GM21723 (cell line): ENCODE measurements at regions not wholly inside any gene's neighbourhood (a gene's known extent, or its start where the extent isn't known, plus 50 kb on each side); places are given as distances from the start of the nearest gene placed in this dataset.

Experiments
- ATAC-seq: cut with Tn5 transposase; IDR thresholded peaks from one replicate; pipeline ENCODE4 v1.9.1; 2021; ENCODE audit warnings: mild to moderate bottlenecking, moderate library complexity; ENCODE audit not compliant: unreplicated experiment

- ATAC-seq = no peak
These were observed 159.5 kb upstream of the FAT4 start for GRCh38 chr4:125155251-125155650.

GRCh38 chr4:125140966-125141495, 173.7 kb upstream of the FAT4 start:
- ATAC-seq = no peak

DNA sequence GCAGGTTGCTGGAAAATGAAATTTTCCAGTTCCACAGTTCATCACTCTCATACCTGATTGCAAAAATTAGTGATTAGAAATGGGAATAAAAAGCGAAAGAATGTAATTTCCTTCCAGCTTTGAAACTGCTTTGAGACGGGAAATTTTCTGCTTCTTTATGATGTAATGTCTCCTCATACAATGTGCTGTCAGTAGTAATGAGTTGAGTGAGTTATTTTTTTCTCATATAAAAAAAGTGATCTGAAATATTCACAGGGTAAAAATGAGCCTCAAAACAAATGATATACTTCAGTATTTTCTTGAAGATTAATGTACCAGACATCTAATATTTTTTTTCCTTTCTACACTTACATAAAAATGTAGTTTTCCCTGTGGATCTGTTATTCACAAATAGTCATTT, 179.1 kb upstream of the FAT4 start:
- ATAC-seq = no peak

GRCh38 chr4:125132729-125133128, 182.0 kb upstream of the FAT4 start:
- no peak for ATAC-seq

DNA sequence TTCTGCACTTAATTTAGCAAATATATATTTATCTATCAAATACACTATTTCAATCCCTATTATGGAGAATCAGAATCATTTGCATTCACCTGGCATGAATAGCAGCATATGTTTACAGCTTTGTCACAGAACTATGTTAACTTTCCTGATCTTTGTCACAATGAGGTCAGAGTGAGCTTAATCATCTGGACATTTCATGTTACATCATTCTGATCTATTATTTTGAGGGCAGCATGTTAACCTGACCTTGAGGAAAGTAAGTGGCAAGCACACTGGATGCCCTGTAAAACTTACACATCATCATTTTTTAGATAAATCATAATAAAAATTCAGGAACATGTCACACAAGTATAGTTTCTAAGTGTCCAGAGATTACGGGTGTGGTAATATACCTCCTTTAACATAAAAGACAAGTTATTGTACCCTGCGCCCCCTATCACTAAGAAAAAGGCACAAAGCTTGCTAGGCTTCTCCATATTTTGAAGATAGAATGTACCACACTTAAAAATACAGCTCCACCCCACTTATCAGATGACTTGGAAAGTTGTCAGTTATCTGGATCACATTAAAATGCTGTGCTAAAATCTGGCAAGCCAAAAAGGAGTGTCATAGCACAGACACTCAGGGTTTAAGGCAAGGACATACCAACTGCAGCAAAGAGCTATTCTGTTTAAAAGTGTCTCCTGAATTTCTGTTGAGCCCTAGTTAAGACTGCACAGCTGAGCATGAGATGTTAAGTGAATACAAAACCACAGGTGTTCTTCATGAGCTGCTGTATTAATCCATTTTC, 182.7 kb upstream of the FAT4 start:
- ATAC-seq = no peak

DNA sequence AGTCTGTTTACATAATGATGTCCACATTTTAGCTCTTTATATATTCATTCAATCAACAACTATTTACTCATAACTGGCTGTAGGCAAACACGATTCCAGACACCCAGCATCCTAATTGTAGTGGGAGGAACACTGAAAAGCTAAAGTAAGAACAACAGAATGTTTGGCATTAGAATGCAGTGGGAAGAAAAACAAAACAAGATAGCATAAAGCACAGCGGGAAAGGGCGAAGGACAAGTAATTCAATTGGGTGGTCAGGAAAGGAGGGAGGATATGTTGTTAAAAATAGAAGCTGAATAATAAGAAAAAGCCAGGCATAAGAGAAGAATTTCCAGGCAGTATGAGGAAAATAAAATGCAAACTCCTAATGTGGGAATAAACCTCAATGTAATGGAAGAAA, 189.5 kb upstream of the FAT4 start:
- ATAC-seq = no peak

DNA sequence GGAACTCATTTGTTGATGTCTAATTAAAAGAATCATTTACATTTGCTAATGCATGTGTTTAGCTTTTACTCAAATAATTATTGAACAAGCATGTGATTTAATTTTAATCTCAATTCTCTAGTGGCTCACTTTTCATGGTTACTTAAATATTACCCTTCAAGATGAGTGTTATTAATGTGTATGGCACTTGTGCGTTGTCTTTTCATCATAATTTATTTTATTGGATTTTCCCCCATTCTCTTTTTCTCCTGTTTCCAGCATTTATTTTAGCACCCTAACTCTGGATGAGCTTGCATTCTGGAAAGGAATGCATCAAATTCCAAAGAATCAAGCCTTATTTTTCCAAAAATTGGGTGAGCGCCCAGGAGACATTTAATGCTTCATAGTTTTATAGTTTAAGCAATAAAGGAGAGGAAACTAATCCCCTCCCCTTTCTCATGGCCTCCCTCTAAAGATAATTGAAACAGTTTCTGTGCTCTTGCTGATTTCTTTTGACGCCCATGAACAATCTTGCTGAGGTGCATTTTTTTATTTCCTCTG, 191.1 kb upstream of the FAT4 start:
- no peak for ATAC-seq

GRCh38 chr4:125121581-125121980, 193.2 kb upstream of the FAT4 start:
- ATAC-seq = no peak

- no peak for ATAC-seq
These were observed 198.3 kb upstream of the FAT4 start for GRCh38 chr4:125116431-125116830.

- no peak for ATAC-seq
These were observed 198.8 kb upstream of the FAT4 start for GRCh38 chr4:125115941-125116340.

- no peak for ATAC-seq
These were observed 199.3 kb upstream of the FAT4 start for GRCh38 chr4:125115476-125115875.

GRCh38 chr4:125112536-125112935, 202.2 kb upstream of the FAT4 start:
- ATAC-seq = no peak

DNA sequence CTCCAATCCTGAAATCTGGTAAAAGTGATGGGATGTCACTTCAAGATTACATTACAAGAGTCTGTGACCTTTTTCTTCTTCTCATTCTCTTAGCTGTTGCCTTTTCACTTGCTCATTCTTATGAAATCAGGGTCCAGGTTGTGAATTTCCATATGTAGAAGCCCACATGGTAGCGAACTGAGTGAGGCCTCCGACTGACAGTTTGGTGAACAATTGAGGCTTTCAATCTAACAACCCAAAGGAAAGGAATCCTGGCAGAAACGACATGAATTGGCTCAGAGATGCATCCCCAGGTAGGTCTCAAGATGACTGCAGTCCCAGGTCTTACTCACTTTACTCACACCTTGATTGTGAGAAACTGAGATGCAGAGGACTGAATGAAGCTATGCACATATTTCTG, 203.4 kb upstream of the FAT4 start:
- ATAC-seq = no peak

DNA sequence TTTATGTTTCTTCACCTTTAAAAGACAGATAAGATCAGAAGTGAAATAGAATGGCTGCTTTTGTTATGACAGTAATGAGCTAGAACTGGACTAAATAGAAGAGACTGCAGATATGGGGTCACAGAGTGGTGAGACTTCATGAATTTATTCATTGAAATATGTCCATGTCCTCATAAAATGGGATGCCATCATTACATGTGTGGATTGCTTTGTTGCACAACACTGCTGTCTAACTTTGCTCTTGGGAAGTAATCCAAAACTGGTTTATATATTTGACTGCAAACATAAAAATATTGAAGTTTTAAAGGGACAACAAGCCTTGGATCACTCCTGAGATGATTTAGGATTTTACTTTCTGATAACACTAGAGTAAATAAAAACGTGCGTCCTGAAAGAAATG, 209.2 kb upstream of the FAT4 start:
- ATAC-seq = no peak

DNA sequence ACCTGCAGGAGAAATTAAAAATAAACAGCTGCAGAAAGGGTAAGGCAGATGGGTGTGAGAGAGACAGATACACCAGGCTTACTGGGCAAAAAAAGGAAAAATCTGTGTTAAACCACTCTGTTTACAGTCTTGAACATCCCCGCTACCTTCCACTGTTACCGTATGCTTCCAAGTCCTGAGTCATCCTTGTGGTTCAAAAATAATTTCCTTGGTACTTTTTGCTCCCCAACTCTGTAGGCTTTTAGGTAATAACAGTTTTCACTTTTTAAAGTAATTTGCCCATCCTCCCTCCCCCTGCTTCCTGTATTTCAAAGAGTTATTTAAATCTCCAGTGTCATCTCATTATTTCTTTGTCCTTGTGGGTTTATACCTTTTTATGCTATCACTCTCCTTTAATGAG, 210.1 kb upstream of the FAT4 start:
- no peak for ATAC-seq

GRCh38 chr4:125101719-125102118, 213.0 kb upstream of the FAT4 start:
- no peak for ATAC-seq

GRCh38 chr4:125097729-125098128, 217.0 kb upstream of the FAT4 start:
- no peak for ATAC-seq

DNA sequence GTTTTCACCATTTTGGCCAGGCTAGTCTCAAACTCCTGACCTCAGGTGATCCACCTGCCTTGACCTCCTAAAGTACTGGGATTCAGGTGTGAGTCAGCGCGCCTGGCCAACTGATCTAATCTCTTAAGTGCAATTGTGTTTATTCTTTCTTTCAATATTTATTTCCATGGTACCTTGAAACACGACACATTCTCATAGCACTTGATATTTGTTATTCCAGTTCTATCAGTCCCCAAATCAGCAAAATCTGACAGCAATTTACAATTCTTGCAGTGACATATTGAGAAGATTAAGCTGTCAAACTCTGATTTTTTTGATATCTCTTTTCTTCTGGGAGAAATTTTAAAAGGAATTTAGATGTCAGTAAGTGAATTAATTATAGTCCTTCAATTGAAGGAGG, 218.1 kb upstream of the FAT4 start:
- no peak for ATAC-seq

DNA sequence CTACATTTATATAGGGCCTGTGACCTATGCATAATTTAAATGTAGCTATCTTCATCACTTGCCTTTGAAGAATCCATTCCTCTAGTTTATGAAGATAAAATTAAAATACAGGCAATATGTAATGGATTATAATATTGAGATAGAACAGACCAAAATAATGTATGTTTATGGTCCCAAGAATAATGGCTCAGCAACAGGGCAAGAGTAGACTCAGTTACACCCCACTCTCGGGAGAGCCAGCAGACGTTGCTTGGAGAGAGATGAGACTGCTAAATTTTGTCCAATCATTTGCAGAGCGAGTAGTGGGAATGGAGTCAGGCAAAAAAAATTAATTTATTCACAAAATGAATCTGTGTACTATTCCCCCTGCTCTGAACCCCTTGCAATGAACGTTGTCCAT, 223.2 kb upstream of the FAT4 start:
- no peak for ATAC-seq

DNA sequence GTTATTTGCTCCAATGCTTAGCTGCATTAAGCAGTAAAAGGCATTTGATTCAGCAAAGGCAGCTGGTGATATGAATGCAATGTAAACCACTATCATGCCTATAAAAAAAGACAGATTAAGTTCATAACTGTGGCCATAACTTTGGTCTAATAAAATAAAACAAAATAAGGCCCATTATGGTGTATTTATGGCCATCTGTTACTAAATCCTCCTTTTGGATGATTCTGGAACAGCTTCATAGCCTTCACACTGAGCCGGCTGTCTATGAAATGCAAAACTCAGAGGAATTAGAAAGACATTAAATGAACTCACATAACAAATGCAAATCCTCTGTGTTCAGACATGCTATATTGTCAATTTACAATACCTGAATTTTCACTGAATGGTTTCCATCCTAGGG, 223.7 kb upstream of the FAT4 start:
- ATAC-seq = no peak

- ATAC-seq = no peak
These were observed 230.1 kb upstream of the FAT4 start for GRCh38 chr4:125084608-125085007.

DNA sequence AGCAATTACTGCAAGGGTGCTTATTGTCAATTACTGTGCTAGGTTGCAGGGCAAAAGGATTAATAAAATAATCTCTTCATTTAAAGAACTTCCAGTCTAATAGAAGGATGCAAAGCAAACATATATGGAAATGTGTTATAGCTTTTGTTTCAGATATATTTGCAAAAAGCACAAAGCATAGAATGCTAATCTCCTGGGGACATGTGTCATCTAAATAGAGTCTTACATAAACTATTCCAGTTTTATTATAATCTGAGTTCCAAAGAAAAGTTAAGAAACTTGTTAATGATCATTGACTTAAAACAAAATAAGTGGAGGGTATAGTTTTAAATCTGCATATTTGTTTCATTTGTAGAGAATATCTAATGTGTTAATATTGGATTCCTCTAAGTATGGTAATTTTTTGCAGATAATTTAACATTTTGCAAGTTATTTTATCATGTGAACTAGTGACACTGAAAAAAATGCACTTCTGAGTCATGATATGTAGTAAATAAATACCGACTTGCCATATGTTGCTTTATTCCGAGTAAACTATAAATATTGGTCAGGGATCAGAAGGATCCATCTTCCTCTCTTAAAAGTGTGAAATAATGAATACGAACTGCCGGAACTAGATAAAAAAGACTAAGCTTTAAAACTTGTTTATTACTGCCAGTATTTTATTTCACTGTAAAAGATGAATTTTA, 231.9 kb upstream of the FAT4 start:
- no peak for ATAC-seq
